GM19023 (cell line): ENCODE measurements at regions not wholly inside any gene's neighbourhood (a gene's known extent, or its start where the extent isn't known, plus 50 kb on each side); places are given as distances from the start of the nearest gene placed in this dataset.
"Not testable (repeated sequence)": the region's sequence is repeated elsewhere in the genome, so short reads cannot be mapped to it uniquely, and the experiment has no call there.

ENCODE experiments used
- ATAC-seq: cut with Tn5 transposase; IDR thresholded peaks from one replicate; pipeline ENCODE4 v1.9.1; 2021; ENCODE audit warnings: mild to moderate bottlenecking, moderate library complexity; ENCODE audit not compliant: unreplicated experiment

GRCh38 chr10:8173243-8173865 lies 118.9 kb downstream of the GATA3 start:
- ATAC-seq = no peak

GRCh38 chr10:8173866-8174243 lies 119.4 kb downstream of the GATA3 start:
- no peak for ATAC-seq

GRCh38 chr10:8174762-8175161 lies 120.3 kb downstream of the GATA3 start:
- ATAC-seq = no peak

GRCh38 chr10:8177526-8177925 lies 123.0 kb downstream of the GATA3 start:
- ATAC-seq = not testable (repeated sequence)

- not testable (repeated sequence) for ATAC-seq
Observed at GRCh38 chr10:8179773-8180172, 125.3 kb downstream of the GATA3 start.

GRCh38 chr10:8180360-8181109 lies 126.0 kb downstream of the GATA3 start:
- ATAC-seq = no peak

GRCh38 chr10:8181496-8182157 lies 127.1 kb downstream of the GATA3 start:
- ATAC-seq = no peak

GRCh38 chr10:8182806-8183205 lies 128.3 kb downstream of the GATA3 start:
- no peak for ATAC-seq

- ATAC-seq = no peak
Observed at GRCh38 chr10:8183241-8183704, 128.8 kb downstream of the GATA3 start.

- ATAC-seq = no peak
Observed at GRCh38 chr10:8187171-8187666, 132.7 kb downstream of the GATA3 start.

- ATAC-seq = no peak
Observed at GRCh38 chr10:8189458-8189857, 135.0 kb downstream of the GATA3 start.

- no peak for ATAC-seq
Observed at GRCh38 chr10:8192301-8192700, 137.8 kb downstream of the GATA3 start.

GRCh38 chr10:8193546-8193945 lies 139.1 kb downstream of the GATA3 start:
- ATAC-seq = no peak

- ATAC-seq = no peak
Observed at GRCh38 chr10:8194050-8194449, 139.6 kb downstream of the GATA3 start.

- ATAC-seq = no peak
Observed at GRCh38 chr10:8206882-8207281, 152.4 kb downstream of the GATA3 start.

- no peak for ATAC-seq
Observed at GRCh38 chr10:8211631-8212030, 157.1 kb downstream of the GATA3 start.

- ATAC-seq = no peak
Observed at GRCh38 chr10:8213735-8214134, 159.2 kb downstream of the GATA3 start.

- no peak for ATAC-seq
Observed at GRCh38 chr10:8214587-8214986, 160.1 kb downstream of the GATA3 start.

GRCh38 chr10:8216893-8217292 lies 162.4 kb downstream of the GATA3 start:
- ATAC-seq = no peak

- ATAC-seq = no peak
Observed at GRCh38 chr10:8221451-8221850, 167.0 kb downstream of the GATA3 start.

- ATAC-seq = no peak
Observed at GRCh38 chr10:8224591-8224990, 170.1 kb downstream of the GATA3 start.

- ATAC-seq = no peak
Observed at GRCh38 chr10:8225187-8225586, 170.7 kb downstream of the GATA3 start.
